SK-N-SH treated with all-trans-retinoic acid at 6 μM for 48 hours (cell line): ENCODE measurements at regions not wholly inside any gene's neighbourhood (a gene's known extent, or its start where the extent isn't known, plus 50 kb on each side); places are given as distances from the start of the nearest gene placed in this dataset.

Source experiments
- ATAC-seq: fragments of 200-7000 bp; cut with Tn5 transposase; 3 replicates; pipeline ENCODE4 v1.9.1; 2020; ENCODE audit warnings: mild to moderate bottlenecking, moderate library complexity
- ARNTL ChIP-seq: fragments of 450-650 bp; formaldehyde crosslinking; IDR thresholded peaks from 2 replicates; pipeline ENCODE4 v1.5.0; 2020; ENCODE audit warnings: low read depth, mild to moderate bottlenecking, moderate library complexity, borderline replicate concordance
- BACH2 ChIP-seq: fragments of 250-450 bp; sonication (Bioruptor Pico); IDR thresholded peaks from 2 replicates; pipeline ENCODE4 v1.9.0; 2021; ENCODE audit warnings: mild to moderate bottlenecking, borderline replicate concordance
- CSDC2 ChIP-seq: fragments of 250-450 bp; sonication (Bioruptor Pico); IDR thresholded peaks from 2 replicates; pipeline ENCODE4 v1.5.0; 2020; ENCODE audit warnings: mild to moderate bottlenecking, moderate library complexity
- ESRRG ChIP-seq: fragments of 250-450 bp; sonication (Bioruptor Pico); IDR thresholded peaks from 2 replicates; pipeline ENCODE4 v1.6.1; 2021; ENCODE audit warnings: mild to moderate bottlenecking
- GLIS3 ChIP-seq: fragments of 250-450 bp; sonication (Bioruptor Pico); IDR thresholded peaks from 2 replicates; pipeline ENCODE4 v1.5.0; 2020; ENCODE audit warnings: mild to moderate bottlenecking, moderate library complexity
- ISL1 ChIP-seq: fragments of 250-450 bp; sonication (Bioruptor Pico); IDR thresholded peaks from 2 replicates; pipeline ENCODE4 v2.1.2; 2022; ENCODE audit warnings: mild to moderate bottlenecking, moderate library complexity
- OSR1 ChIP-seq: fragments of 250-450 bp; sonication (Bioruptor Pico); IDR thresholded peaks from 2 replicates; pipeline ENCODE4 v1.8.0; 2022; ENCODE audit warnings: moderate library complexity, mild to moderate bottlenecking, inconsistent platforms
- PPARA ChIP-seq: fragments of 250-450 bp; sonication (Bioruptor Pico); IDR thresholded peaks from 2 replicates; pipeline ENCODE4 v1.5.0; 2020; ENCODE audit warnings: mild to moderate bottlenecking, borderline replicate concordance
- RARB ChIP-seq: fragments of 250-450 bp; sonication (Bioruptor Pico); IDR thresholded peaks from 2 replicates; pipeline ENCODE4 v1.8.0; 2021; ENCODE audit warnings: mild to moderate bottlenecking, moderate library complexity
- SNAI2 ChIP-seq: fragments of 250-450 bp; sonication (Bioruptor Pico); IDR thresholded peaks from 2 replicates; pipeline ENCODE4 v1.5.0; 2020; ENCODE audit warnings: mild to moderate bottlenecking, moderate library complexity
- TCF4 ChIP-seq: fragments of 250-450 bp; sonication (Bioruptor Pico); IDR thresholded peaks from 2 replicates; pipeline ENCODE4 v1.8.0; 2021; ENCODE audit warnings: mild to moderate bottlenecking, moderate library complexity, borderline replicate concordance
- TOX ChIP-seq: fragments of 250-450 bp; sonication (Bioruptor Pico); IDR thresholded peaks from 2 replicates; pipeline ENCODE4 v1.8.0; 2021; ENCODE audit warnings: mild to moderate bottlenecking, moderate library complexity, borderline replicate concordance
- ZC3H10 ChIP-seq: fragments of 250-450 bp; sonication (Bioruptor Pico); IDR thresholded peaks from 2 replicates; pipeline ENCODE4 v1.5.1; 2021; ENCODE audit warnings: mild to moderate bottlenecking, moderate library complexity
- ZFP3 ChIP-seq: fragments of 250-450 bp; sonication (Bioruptor Pico); IDR thresholded peaks from 2 replicates; pipeline ENCODE4 v1.5.0; 2020; ENCODE audit warnings: mild to moderate bottlenecking, moderate library complexity
- ZFP30 ChIP-seq: fragments of 450-650 bp; formaldehyde crosslinking; IDR thresholded peaks from 2 replicates; pipeline ENCODE4 v1.5.0; 2022; ENCODE audit warnings: mild to moderate bottlenecking, moderate library complexity
- ZNF565 ChIP-seq: fragments of 450-650 bp; formaldehyde crosslinking; conservative IDR thresholded peaks from 2 replicates; pipeline ENCODE4 v1.5.0; 2020; ENCODE audit warnings: low read depth, mild to moderate bottlenecking, moderate library complexity
- ZNF70 ChIP-seq: fragments of 450-650 bp; formaldehyde crosslinking; IDR thresholded peaks from 2 replicates; pipeline ENCODE4 v1.5.0; 2020; ENCODE audit warnings: mild to moderate bottlenecking, moderate library complexity
- ZNF8 ChIP-seq: fragments of 450-650 bp; formaldehyde crosslinking; IDR thresholded peaks from 2 replicates; pipeline ENCODE4 v1.5.0; 2020; ENCODE audit warnings: mild to moderate bottlenecking, moderate library complexity
- TF ChIP-seq, protein P1 (sequence below): fragments of 250-450 bp; sonication (Bioruptor Pico); IDR thresholded peaks from 2 replicates; pipeline ENCODE4 v1.5.1; 2020; ENCODE audit warnings: low read depth, mild to moderate bottlenecking, moderate library complexity
- TF ChIP-seq, protein P2 (sequence below): fragments of 250-450 bp; sonication (Bioruptor Pico); IDR thresholded peaks from 2 replicates; pipeline ENCODE4 v1.8.0; 2021; ENCODE audit warnings: low read depth, mild to moderate bottlenecking, moderate library complexity, borderline replicate concordance
- TF ChIP-seq, protein P3 (sequence below): fragments of 250-450 bp; sonication (Bioruptor Pico); IDR thresholded peaks from 2 replicates; pipeline ENCODE4 v1.5.0; 2020; ENCODE audit warnings: mild to moderate bottlenecking, moderate library complexity
- TF ChIP-seq, protein P4 (sequence below): fragments of 250-450 bp; sonication (Bioruptor Pico); IDR thresholded peaks from 2 replicates; pipeline ENCODE4 v1.8.0; 2020; ENCODE audit warnings: mild to moderate bottlenecking, moderate library complexity, borderline replicate concordance
- TF ChIP-seq, protein P5 (sequence below): fragments of 250-450 bp; sonication (Bioruptor Pico); IDR thresholded peaks from 2 replicates; pipeline ENCODE4 v1.5.1; 2021; ENCODE audit warnings: mild to moderate bottlenecking, moderate library complexity

DNA sequence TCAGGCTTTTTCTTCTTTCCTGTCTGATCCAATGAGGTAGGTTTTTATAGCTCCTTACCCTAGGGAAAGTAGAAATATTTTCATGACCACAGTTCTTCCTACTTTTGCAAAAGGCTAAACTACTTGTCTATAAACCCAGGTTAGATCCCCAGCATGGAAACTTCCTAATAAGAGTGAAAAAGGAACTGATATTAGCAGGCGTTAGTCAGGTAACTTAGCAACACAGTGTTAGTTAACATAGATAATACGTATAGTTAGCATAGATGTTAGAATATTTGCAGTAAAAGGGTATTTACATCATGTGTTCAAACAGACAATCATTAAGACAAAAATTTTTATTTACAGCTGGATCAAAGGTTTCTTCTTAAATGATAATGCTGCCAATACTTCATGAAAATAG is 162.9 kb upstream of the DAB2 start:
- TF ChIP-seq ESRRG (CRISPR knock-in tag) (no peak), ZNF8 (no peak), CSDC2 (CRISPR knock-in tag) (no peak), BACH2 (CRISPR knock-in tag) (no peak), ZC3H10 (no peak), ARNTL (CRISPR knock-in tag) (no peak), TOX (CRISPR knock-in tag) (no peak), PPARA (CRISPR knock-in tag) (no peak), GLIS3 (no peak)
- TF ChIP-seq, protein P1, sequence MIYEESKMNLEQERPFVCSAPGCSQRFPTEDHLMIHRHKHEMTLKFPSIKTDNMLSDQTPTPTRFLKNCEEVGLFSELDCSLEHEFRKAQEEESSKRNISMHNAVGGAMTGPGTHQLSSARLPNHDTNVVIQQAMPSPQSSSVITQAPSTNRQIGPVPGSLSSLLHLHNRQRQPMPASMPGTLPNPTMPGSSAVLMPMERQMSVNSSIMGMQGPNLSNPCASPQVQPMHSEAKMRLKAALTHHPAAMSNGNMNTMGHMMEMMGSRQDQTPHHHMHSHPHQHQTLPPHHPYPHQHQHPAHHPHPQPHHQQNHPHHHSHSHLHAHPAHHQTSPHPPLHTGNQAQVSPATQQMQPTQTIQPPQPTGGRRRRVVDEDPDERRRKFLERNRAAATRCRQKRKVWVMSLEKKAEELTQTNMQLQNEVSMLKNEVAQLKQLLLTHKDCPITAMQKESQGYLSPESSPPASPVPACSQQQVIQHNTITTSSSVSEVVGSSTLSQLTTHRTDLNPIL (CRISPR knock-in tag): no peak
- TF ChIP-seq, protein P2, sequence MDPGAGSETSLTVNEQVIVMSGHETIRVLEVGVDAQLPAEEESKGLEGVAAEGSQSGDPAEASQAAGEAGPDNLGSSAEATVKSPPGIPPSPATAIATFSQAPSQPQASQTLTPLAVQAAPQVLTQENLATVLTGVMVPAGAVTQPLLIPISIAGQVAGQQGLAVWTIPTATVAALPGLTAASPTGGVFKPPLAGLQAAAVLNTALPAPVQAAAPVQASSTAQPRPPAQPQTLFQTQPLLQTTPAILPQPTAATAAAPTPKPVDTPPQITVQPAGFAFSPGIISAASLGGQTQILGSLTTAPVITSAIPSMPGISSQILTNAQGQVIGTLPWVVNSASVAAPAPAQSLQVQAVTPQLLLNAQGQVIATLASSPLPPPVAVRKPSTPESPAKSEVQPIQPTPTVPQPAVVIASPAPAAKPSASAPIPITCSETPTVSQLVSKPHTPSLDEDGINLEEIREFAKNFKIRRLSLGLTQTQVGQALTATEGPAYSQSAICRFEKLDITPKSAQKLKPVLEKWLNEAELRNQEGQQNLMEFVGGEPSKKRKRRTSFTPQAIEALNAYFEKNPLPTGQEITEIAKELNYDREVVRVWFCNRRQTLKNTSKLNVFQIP (CRISPR knock-in tag): no peak
- TF ChIP-seq, protein P3, sequence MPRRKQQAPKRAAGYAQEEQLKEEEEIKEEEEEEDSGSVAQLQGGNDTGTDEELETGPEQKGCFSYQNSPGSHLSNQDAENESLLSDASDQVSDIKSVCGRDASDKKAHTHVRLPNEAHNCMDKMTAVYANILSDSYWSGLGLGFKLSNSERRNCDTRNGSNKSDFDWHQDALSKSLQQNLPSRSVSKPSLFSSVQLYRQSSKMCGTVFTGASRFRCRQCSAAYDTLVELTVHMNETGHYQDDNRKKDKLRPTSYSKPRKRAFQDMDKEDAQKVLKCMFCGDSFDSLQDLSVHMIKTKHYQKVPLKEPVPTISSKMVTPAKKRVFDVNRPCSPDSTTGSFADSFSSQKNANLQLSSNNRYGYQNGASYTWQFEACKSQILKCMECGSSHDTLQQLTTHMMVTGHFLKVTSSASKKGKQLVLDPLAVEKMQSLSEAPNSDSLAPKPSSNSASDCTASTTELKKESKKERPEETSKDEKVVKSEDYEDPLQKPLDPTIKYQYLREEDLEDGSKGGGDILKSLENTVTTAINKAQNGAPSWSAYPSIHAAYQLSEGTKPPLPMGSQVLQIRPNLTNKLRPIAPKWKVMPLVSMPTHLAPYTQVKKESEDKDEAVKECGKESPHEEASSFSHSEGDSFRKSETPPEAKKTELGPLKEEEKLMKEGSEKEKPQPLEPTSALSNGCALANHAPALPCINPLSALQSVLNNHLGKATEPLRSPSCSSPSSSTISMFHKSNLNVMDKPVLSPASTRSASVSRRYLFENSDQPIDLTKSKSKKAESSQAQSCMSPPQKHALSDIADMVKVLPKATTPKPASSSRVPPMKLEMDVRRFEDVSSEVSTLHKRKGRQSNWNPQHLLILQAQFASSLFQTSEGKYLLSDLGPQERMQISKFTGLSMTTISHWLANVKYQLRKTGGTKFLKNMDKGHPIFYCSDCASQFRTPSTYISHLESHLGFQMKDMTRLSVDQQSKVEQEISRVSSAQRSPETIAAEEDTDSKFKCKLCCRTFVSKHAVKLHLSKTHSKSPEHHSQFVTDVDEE (CRISPR knock-in tag): no peak
- ATAC-seq: no peak

DNA sequence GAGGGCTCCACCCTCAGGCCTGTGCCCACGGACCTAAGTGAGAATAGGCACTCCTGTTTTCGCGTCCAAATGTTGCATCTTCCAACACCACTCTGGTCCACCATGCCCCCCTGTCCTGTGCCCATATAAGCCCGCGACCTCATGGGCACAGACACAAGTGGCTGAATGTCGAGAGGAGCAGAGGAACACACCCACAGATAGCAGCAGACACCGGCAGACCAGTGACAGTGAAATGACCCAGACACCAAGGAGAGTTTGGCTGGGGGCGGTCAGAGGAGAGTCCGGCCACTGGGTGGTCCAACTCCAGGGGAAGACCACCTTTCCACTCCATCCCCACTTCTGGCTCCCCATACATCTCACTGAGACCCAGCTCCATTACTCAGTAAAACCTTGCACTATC is 161.4 kb upstream of the DAB2 start:
- TF ChIP-seq ZFP30 (CRISPR knock-in tag) (no peak), SNAI2 (CRISPR knock-in tag) (no peak), ZNF70 (CRISPR knock-in tag) (no peak), OSR1 (CRISPR knock-in tag) (no peak), PPARA (CRISPR knock-in tag) (no peak), ARNTL (CRISPR knock-in tag) (no peak), TOX (CRISPR knock-in tag) (no peak), ZFP3 (CRISPR knock-in tag) (no peak), RARB (CRISPR knock-in tag) (no peak), ESRRG (CRISPR knock-in tag) (no peak), ZNF565 (CRISPR knock-in tag) (no peak)
- TF ChIP-seq, protein P1 (CRISPR knock-in tag): no peak
- ATAC-seq: no peak

DNA sequence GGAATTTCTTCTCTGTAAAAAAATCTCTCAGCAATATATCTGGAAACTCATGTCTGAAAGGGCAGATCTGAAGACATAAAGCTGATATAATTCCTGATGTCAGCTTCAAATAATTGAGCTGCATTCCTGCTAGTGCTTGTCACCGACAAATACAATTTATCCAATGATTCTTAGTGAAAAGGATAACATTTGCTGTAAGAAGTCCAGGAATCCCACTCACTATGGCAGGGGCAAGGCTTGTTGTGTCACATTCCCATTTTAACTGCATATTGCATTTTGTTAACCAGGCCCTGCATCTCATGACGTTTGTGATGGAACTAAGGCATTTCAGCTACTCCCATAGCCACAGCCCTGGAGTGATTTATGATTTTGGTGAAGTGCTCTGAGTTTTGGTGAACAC is 160.1 kb upstream of the DAB2 start:
- no peak for TF ChIP-seq TOX (CRISPR knock-in tag)
- no peak for TF ChIP-seq TCF4 (CRISPR knock-in tag)
- TF ChIP-seq ZFP3 (CRISPR knock-in tag): no peak
- no peak for TF ChIP-seq RARB (CRISPR knock-in tag)
- TF ChIP-seq BACH2 (CRISPR knock-in tag): no peak
- no peak for TF ChIP-seq ZC3H10
- no peak for TF ChIP-seq ARNTL (CRISPR knock-in tag)
- TF ChIP-seq ISL1 (CRISPR knock-in tag): no peak
- no peak for TF ChIP-seq ZNF70 (CRISPR knock-in tag)
- TF ChIP-seq OSR1 (CRISPR knock-in tag): no peak
- no peak for TF ChIP-seq PPARA (CRISPR knock-in tag)
- TF ChIP-seq, protein P4, sequence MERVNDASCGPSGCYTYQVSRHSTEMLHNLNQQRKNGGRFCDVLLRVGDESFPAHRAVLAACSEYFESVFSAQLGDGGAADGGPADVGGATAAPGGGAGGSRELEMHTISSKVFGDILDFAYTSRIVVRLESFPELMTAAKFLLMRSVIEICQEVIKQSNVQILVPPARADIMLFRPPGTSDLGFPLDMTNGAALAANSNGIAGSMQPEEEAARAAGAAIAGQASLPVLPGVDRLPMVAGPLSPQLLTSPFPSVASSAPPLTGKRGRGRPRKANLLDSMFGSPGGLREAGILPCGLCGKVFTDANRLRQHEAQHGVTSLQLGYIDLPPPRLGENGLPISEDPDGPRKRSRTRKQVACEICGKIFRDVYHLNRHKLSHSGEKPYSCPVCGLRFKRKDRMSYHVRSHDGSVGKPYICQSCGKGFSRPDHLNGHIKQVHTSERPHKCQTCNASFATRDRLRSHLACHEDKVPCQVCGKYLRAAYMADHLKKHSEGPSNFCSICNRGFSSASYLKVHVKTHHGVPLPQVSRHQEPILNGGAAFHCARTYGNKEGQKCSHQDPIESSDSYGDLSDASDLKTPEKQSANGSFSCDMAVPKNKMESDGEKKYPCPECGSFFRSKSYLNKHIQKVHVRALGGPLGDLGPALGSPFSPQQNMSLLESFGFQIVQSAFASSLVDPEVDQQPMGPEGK (CRISPR knock-in tag): no peak
- no peak for TF ChIP-seq ZFP30 (CRISPR knock-in tag)
- no peak for TF ChIP-seq ZNF565 (CRISPR knock-in tag)
- TF ChIP-seq, protein P5, sequence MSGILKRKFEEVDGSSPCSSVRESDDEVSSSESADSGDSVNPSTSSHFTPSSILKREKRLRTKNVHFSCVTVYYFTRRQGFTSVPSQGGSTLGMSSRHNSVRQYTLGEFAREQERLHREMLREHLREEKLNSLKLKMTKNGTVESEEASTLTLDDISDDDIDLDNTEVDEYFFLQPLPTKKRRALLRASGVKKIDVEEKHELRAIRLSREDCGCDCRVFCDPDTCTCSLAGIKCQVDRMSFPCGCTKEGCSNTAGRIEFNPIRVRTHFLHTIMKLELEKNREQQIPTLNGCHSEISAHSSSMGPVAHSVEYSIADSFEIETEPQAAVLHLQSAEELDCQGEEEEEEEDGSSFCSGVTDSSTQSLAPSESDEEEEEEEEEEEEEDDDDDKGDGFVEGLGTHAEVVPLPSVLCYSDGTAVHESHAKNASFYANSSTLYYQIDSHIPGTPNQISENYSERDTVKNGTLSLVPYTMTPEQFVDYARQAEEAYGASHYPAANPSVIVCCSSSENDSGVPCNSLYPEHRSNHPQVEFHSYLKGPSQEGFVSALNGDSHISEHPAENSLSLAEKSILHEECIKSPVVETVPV: no peak
- no peak for TF ChIP-seq ZNF8
- no peak for TF ChIP-seq CSDC2 (CRISPR knock-in tag)
- no peak for TF ChIP-seq GLIS3
- ATAC-seq: no peak
